Stimulated activated CD8-positive, alpha-beta memory T cell treated with anti-CD3 and anti-CD28 coated beads, Interleukin-7, amount 100 ng/mL, for 4 hours (primary cell): ENCODE measurements at regions not wholly inside any gene's neighbourhood (a gene's known extent, or its start where the extent isn't known, plus 50 kb on each side); places are given as distances from the start of the nearest gene placed in this dataset.
"Not testable (repeated sequence)": the region's sequence is repeated elsewhere in the genome, so short reads cannot be mapped to it uniquely, and the experiment has no call there.

Experiments
- DNase-seq, 2 donors: peaks; one replicate each; pipeline ENCODE4 v3.0.0-alpha.2; 2020; ENCODE audit warnings: low read depth in 2 of 2

DNA sequence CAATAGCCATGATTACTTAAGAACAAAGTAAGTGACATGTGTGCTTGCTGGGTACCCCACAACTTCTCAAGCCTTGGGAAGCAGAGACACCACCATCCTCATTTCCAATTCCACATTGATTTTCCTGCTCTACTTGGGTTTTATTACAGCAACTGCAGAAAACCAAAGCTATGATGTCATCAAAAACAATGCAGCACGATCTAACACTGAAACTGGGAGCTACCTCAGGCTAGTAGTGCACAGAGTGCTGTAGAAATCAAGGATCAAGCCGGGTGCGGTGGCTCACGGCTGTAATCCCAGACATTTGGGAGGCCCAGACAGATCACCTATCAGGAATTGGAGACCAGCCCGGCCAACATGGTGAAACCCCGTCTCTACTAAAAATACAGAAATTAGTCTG lies 174.4 kb upstream of the MSX2 start:
- no peak for DNase-seq

DNA sequence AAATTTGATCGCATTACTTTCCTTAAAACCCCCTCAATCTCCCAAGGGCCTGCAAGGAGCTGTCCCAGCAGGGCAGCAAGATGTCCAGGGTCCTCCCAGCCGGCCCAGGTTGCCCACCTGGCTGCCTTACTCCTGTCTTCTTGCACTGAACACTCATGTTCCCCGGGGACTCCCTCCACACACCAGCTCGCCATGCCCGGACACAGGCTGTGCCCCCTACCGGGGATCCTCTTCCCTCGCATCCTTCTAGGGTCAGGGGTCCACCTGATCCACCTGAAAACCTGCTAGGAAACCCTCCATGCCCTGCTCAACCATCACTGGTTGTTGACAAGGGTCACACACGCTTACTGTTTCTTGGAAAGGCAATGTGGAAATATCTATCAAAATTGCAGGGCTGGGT lies 172.0 kb upstream of the MSX2 start:
- no peak for DNase-seq

- no peak for DNase-seq
These were observed 170.8 kb upstream of the MSX2 start for GRCh38 chr5:174553556-174553955.

DNA sequence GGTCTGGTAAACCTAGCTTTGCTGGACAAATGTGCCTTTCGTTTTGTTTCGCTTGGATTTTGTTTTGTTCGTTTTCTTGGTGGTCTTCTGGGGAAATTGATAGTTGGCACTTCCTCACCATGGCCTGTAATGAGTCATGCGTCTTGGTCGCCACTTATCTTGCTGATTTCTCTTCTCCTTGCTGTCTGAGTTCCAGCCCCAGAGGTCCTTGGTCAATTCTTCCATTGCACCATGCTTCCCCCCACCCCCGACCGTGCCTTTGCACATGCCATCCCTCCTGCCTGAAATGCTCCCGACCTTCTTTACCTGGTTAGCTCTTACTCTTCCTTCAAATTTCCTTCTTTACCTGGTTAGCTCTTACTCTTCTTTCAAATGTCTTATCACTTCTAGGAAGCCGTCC lies 168.7 kb upstream of the MSX2 start:
- no peak for DNase-seq

DNA sequence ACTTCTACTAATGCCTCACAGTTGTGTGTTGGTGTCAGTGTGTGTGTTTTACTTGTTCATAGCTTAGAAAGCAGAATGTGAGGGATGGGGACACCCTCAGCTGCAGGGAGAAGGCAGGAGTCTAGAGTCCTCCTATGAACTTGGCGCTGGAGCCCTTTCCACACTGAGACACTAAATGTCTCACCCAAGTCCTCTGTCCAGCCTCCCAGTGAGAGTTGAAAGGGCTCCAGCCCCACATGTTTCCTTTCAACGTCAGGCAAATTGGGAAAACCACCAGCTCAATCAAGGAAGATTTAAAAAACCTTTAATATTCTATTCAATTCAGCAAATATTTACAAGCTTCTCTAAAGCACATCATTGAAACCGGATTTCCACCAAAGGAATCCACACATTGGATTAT lies 167.6 kb upstream of the MSX2 start:
- DNase-seq, result no peak

- DNase-seq, result no peak
These were observed 166.2 kb upstream of the MSX2 start for GRCh38 chr5:174558190-174558589.

GRCh38 chr5:174559141-174559540 lies 165.2 kb upstream of the MSX2 start:
- no peak for DNase-seq

- DNase-seq, result no peak
These were observed 164.8 kb upstream of the MSX2 start for GRCh38 chr5:174559566-174560090.

- DNase-seq, result no peak
These were observed 163.5 kb upstream of the MSX2 start for GRCh38 chr5:174560861-174561260.

- DNase-seq, result not testable (repeated sequence)
These were observed 161.3 kb upstream of the MSX2 start for GRCh38 chr5:174563040-174563439.

GRCh38 chr5:174563899-174564298 lies 160.5 kb upstream of the MSX2 start:
- DNase-seq, result no peak

GRCh38 chr5:174567506-174568141 lies 156.8 kb upstream of the MSX2 start:
- no peak for DNase-seq

DNA sequence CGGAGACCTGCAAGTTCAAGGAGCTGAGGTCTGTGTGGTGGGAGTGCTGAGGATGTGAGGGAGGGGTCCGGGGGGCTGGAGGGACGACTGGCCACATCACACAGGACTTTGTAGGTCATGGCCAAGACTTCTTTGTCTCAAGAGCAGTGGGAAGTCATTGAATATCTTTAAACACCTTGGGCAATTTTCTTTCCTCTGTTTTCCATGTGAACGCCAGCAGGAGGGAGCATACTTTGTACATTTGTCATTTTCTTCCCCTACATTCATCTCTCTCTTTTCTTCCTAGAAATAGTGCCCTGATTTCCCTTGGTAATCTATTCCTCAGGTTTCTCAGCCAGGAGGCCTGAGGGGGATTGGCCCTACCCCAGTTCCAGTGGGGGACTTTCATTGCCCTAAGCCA lies 153.7 kb upstream of the MSX2 start:
- no peak for DNase-seq

- no peak for DNase-seq
These were observed 152.6 kb upstream of the MSX2 start for GRCh38 chr5:174571662-174572397.

- no peak for DNase-seq
These were observed 151.8 kb upstream of the MSX2 start for GRCh38 chr5:174572591-174572990.

GRCh38 chr5:174573221-174573994 lies 151.0 kb upstream of the MSX2 start:
- DNase-seq, result no peak

DNA sequence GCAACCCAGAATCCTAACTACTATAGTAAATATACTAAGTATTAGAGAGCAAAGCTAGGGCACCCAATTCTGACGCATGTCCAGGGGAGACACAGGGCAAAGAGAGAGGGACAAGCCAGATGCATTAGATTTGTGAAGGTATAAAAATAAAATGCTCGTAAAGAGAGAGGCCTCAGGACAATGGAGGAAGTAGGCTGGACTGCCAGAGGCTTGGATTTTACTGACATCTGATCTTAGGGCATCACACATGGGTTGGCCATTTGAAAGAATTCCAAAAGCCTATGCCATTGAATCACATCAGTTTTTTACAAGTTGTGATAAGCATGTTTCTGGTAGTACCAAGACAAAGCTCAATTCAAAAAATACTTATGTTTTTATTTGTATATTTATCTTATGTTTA lies 149.3 kb upstream of the MSX2 start:
- no peak for DNase-seq

GRCh38 chr5:174576042-174576441 lies 148.3 kb upstream of the MSX2 start:
- no peak for DNase-seq

GRCh38 chr5:174581479-174581878 lies 142.9 kb upstream of the MSX2 start:
- no peak for DNase-seq

DNA sequence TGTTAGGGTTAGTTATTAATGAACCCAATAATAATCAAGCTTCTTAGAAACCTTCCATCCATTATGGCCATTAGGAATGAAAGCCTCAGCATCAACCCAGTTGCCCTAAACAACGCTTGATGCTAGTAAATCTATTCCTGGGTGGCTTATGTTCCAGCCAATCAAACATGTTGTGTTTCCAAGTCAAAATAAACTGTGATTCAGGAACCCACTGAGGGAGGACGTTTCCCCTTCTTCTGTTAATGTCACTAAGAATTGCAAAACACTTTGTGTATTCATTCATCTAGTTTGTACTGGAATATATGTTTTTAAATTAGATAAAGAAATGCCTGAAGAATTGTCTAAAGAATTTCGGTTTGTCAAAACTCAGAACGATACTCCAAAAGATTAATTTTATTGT lies 142.5 kb upstream of the MSX2 start:
- DNase-seq, result no peak

DNA sequence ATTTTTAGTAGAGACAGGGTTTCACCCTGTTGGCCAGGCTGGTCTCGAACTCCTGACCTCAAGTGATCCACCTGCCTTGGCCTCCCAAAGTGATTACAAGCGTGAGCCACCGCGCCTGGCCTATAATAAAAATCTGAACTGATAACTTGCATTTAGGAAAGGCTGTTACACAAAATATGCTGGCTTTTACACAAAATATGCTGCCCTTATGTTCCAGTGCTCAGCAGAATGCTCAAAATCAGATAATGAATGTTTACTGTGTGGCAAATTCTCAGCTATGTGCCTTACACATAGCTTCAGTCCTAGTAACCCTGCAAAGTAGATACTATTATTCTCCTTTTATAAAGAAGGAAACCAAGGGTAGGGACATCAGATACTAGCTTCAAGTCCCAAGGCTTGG lies 141.3 kb upstream of the MSX2 start:
- DNase-seq, result no peak

DNA sequence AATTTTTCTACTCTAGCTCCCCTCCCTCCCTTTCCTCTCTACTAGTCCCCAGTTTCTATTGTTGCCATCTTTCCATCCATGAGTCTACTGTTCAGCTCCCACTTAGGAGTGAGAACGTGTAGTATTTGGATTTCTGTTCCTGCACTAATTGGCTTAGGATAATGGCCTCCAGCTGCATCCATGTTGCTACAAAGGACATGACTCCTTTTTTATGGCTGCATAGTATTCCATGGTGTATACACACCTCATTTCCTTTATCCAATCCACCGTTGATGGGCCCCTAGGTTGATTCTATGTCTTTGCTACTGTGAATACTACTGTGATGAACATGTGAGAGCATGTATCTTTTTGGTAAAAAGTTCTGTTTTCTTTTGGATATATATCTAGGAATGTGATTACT lies 138.9 kb upstream of the MSX2 start:
- no peak for DNase-seq

- DNase-seq, result not testable (repeated sequence)
These were observed 138.2 kb upstream of the MSX2 start for GRCh38 chr5:174586163-174586562.
